ENCODE measurements at regions not wholly inside any gene's neighbourhood (a gene's known extent, or its start where the extent isn't known, plus 50 kb on each side); places are given as distances from the start of the nearest gene placed in this dataset.

DNA sequence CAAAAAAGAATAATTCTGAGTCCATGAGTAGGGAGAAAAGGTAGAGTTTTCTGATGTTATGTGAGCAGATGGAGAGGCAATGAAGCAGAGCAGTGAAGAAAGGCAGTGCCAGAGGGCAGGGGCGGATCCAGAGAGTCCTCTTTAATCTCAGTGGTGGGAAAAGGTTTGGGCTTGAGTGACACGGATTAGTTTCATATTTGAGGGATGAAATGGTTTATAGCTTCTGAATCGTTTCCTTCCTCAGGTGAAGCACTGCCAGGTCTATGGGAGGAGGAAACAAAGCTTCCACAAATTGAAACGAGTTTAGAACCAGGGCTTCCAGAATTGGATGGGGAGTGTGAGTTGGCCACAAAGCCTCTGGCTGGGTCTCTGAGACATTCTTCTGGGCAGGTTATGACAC is 517.0 kb upstream of the PAPPA start:
- H3K4me3 ChIP-seq (ENCODE audit: low read depth, low read length) = no peak overlapping the region
- DNase-seq (ENCODE audit: low read depth) = no peak
- TF ChIP-seq, protein P1, sequence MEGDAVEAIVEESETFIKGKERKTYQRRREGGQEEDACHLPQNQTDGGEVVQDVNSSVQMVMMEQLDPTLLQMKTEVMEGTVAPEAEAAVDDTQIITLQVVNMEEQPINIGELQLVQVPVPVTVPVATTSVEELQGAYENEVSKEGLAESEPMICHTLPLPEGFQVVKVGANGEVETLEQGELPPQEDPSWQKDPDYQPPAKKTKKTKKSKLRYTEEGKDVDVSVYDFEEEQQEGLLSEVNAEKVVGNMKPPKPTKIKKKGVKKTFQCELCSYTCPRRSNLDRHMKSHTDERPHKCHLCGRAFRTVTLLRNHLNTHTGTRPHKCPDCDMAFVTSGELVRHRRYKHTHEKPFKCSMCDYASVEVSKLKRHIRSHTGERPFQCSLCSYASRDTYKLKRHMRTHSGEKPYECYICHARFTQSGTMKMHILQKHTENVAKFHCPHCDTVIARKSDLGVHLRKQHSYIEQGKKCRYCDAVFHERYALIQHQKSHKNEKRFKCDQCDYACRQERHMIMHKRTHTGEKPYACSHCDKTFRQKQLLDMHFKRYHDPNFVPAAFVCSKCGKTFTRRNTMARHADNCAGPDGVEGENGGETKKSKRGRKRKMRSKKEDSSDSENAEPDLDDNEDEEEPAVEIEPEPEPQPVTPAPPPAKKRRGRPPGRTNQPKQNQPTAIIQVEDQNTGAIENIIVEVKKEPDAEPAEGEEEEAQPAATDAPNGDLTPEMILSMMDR (IDR thresholded peaks at IDR 0.05; ENCODE audit: low read depth, low read length, missing control alignments) = no peak
- in situ Hi-C loops (cut with HindIII; ENCODE audit: low sequenced_read_pairs) = no loop called here

DNA sequence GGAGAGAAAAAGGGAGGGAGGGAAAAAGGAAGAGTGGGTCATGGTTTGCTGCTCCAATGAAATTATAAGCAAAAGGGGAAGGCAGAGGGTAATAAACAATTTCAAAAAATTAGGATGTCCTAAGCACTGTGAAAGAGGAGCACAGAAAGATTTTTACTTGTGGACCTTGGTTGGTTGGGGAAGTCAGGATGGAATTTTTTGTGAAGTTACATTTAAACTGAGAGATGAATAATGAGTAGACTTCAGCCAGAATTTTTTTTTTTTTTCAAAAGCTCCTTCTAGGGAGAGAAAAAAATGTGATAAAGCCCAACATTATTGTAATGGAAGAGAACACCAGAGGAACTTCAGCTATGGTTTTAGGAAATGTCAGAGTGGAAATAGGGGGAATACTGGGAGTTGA is 515.9 kb upstream of the PAPPA start:
- H3K4me3 ChIP-seq (ENCODE audit: low read depth, low read length) = no peak overlapping the region
- in situ Hi-C loops (cut with HindIII; ENCODE audit: low sequenced_read_pairs) = no loop called here
- no peak for DNase-seq (ENCODE audit: low read depth)
- TF ChIP-seq, protein P1 (IDR thresholded peaks at IDR 0.05; ENCODE audit: low read depth, low read length, missing control alignments) = no peak

DNA sequence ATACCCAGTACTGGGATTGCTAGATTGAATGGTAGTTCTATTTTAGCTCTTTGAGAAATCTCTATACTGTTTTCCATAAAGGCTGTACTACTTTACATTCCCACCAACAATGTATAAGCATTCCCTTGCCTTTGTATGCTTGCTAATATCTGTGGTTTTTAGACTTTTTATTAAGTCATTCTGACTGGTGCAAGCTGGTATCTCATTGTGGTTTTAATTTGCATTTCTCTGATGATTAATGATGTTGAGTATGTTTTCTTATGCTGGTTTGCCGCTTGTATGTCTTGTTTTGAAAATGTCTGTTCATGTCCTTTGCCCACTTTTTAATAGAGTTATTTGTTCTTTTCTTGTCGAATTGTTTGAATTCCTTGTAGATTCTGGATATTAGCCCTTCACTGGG is 512.7 kb upstream of the PAPPA start:
- no peak overlapping the region for H3K4me3 ChIP-seq (ENCODE audit: low read depth, low read length)
- in situ Hi-C loops (cut with HindIII; ENCODE audit: low sequenced_read_pairs) = no loop called here
- DNase-seq (ENCODE audit: low read depth) = peak; percentile 49
- TF ChIP-seq, protein P1 (IDR thresholded peaks at IDR 0.05; ENCODE audit: low read depth, low read length, missing control alignments) = no peak

DNA sequence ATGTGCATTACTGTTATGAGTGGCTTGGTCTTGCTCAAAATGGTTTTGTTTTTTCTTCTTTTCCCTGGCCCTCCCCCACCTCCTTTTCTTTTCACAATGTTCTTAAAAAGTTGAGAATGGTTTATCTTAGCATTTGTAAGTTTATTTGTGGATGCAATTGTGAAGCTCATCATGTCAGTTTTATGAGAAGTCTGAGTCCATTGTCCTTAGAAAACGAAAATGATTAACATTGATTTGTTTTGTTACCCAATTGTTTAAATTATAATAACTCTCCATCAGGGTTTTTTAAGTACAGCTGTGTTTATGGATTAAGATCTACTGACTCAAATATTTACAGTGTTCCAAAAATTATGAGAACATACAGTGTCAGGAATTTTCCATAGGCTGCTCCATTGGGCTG is 511.3 kb upstream of the PAPPA start:
- TF ChIP-seq, protein P1 (IDR thresholded peaks at IDR 0.05; ENCODE audit: low read depth, low read length, missing control alignments) = no peak
- no peak for DNase-seq (ENCODE audit: low read depth)
- no peak overlapping the region for H3K4me3 ChIP-seq (ENCODE audit: low read depth, low read length)
- in situ Hi-C loops (cut with HindIII; ENCODE audit: low sequenced_read_pairs) = no loop called here

DNA sequence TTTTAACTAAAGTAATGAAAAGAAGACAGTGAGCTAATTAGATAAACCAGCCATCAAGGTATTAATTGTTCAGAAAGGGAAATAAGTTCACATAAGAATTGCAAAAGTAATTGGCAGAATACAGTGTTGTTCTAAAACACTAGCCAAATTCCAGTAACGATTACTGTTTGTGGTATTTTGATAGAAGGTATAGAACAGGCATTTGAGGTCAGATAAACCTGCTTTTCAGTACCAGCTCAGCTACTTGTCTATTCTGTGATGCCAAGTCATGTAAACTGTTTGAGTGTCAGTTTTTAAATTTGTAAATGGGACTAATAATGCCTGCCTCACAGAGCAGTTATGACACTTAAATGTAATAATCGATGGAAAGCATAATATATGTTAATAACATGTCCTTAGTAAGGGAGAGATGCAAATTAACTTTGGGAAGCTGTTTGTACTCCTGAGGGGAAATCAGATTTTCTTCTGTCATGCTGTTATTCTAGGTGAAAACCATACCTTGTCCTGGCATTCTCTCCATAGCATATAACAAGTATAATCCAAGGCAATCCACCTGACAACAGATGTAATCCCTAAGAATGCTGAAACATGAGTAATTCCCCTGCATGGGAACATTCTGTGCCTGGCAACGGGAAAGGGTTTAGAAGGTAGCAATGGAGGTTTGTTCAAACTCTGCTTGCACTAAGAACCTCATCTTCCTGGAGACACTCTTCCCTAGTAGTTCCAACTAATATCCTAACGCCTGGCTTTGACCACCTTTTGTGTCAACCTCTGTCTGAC is 509.5 kb upstream of the PAPPA start:
- no peak overlapping the region for H3K4me3 ChIP-seq (ENCODE audit: low read depth, low read length)
- no peak for DNase-seq (ENCODE audit: low read depth)
- in situ Hi-C loops (cut with HindIII; ENCODE audit: low sequenced_read_pairs) = no loop called here
- TF ChIP-seq, protein P1 (IDR thresholded peaks at IDR 0.05; ENCODE audit: low read depth, low read length, missing control alignments) = no peak

DNA sequence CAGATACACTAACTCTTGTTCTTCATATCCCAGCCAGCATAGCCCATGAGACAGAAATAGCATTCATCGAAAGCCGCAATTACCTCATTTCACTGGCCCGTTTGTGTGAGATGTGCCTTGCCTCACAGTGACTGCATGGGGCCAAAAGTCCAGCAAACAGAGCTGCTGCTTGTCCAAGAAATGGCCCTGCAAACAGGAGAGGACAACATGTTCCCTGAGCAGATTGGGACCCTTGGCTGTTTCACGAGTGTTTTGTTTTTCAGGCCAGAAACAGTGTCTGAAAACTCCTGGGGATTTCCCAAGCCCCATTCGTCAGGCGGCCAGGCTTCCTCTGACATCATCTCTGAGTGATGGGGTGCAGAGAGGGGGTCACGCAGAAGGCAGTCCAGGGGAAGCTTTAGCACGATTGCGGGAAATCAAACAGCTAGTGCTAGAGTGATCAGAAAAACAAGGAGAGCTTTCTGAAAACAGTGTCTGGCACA is 503.6 kb upstream of the PAPPA start:
- in situ Hi-C loops (cut with HindIII; ENCODE audit: low sequenced_read_pairs) = no loop called here
- peak; percentile 41 for DNase-seq (ENCODE audit: low read depth)
- no peak overlapping the region for H3K4me3 ChIP-seq (ENCODE audit: low read depth, low read length)
- TF ChIP-seq, protein P1 (IDR thresholded peaks at IDR 0.05; ENCODE audit: low read depth, low read length, missing control alignments) = no peak

Measured in astrocyte of the cerebellum (primary cell).